Thymus (tissue), 11 donors: ENCODE measurements at regions not wholly inside any gene's neighbourhood (a gene's known extent, or its start where the extent isn't known, plus 50 kb on each side); places are given as distances from the start of the nearest gene placed in this dataset.

Experiments
- DNase-seq, 9 donors: peaks; one replicate each; pipeline ENCODE4 v3.0.0-alpha.2; 2013; ENCODE audit warnings: low spot score in 9 of 9, low read depth in 6 of 9, missing footprints in 1 of 9
- H3K27ac ChIP-seq, 2 donors: one replicate each; pipeline ENCODE4 v1.5.1; 2013; ENCODE audit warnings: control low read depth in 1 of 2, low read depth in 1 of 2, low read length in 1 of 2, mild to moderate bottlenecking in 1 of 2, moderate library complexity in 1 of 2
- H3K27me3 ChIP-seq, 2 donors: one replicate each; pipeline ENCODE4 v1.5.1; 2013; ENCODE audit warnings: low read length in 1 of 2; ENCODE audit not compliant: control insufficient read depth in 2 of 2, insufficient read depth in 1 of 2
- H3K36me3 ChIP-seq, 2 donors: one replicate each; pipeline ENCODE4 v1.5.1; 2013; ENCODE audit warnings: low read length in 1 of 2, mild to moderate bottlenecking in 1 of 2, moderate library complexity in 1 of 2; ENCODE audit not compliant: control insufficient read depth in 2 of 2, insufficient read depth in 2 of 2
- H3K4me1 ChIP-seq, 2 donors: one replicate each; pipeline ENCODE4 v1.5.1; 2013; ENCODE audit warnings: low read length in 2 of 2; ENCODE audit not compliant: control insufficient read depth in 2 of 2, insufficient read depth in 2 of 2
- H3K4me3 ChIP-seq, 2 donors: one replicate each; pipeline ENCODE4 v1.5.1; 2013; ENCODE audit warnings: low read length in 2 of 2, control low read depth in 1 of 2, mild to moderate bottlenecking in 1 of 2
- H3K9me3 ChIP-seq, 2 donors: one replicate each; pipeline ENCODE4 v1.5.1; 2013; ENCODE audit warnings: low read length in 1 of 2, mild to moderate bottlenecking in 1 of 2; ENCODE audit not compliant: control insufficient read depth in 2 of 2, insufficient read depth in 1 of 2
- WGBS: extraction: QIAGEN DNeasy Blood & Tissue Kit; methylation state at CpG from one replicate; pipeline ENCODE4 v1.1.7; 2013; 5-methylcytosine and 5-hydroxymethylcytosine counted together
- donor health status: healthy.

- DNase-seq, result no peak
- no peaks in the 10 kb centered on the region for H3K27me3 ChIP-seq
- H3K27ac ChIP-seq, result no peak overlapping the region
- no peak overlapping the region for H3K4me3 ChIP-seq
- peaks cover 0 to 9% of the 10 kb centered on the region in 2 donors for H3K9me3 ChIP-seq
- no peaks in the 10 kb centered on the region for H3K4me1 ChIP-seq
- WGBS, result 94% methylated on average over 1 of the region's 1 CpG
- H3K36me3 ChIP-seq, result no peaks in the 10 kb centered on the region
These were observed 271.2 kb downstream of the SLC16A7 start for GRCh38 chr12:59867055-59867454.

GRCh38 chr12:59867689-59868088 lies 271.9 kb downstream of the SLC16A7 start:
- peaks cover 0 to 9% of the 10 kb centered on the region in 2 donors for H3K9me3 ChIP-seq
- H3K4me1 ChIP-seq, result no peaks in the 10 kb centered on the region
- H3K27me3 ChIP-seq, result no peaks in the 10 kb centered on the region
- no peak overlapping the region for H3K4me3 ChIP-seq
- H3K27ac ChIP-seq, result no peak overlapping the region
- no peak for DNase-seq
- WGBS, result 87% methylated on average over 2 of the region's 2 CpGs
- no peaks in the 10 kb centered on the region for H3K36me3 ChIP-seq

- Histone ChIP-seq H3K27ac (no peak overlapping the region), H3K36me3 (no peaks in the 10 kb centered on the region)
- no peak for DNase-seq
These were observed 275.9 kb downstream of the SLC16A7 start for GRCh38 chr12:59871779-59872178.

GRCh38 chr12:59873136-59873535 lies 277.3 kb downstream of the SLC16A7 start:
- no peak overlapping the region for H3K27ac ChIP-seq
- H3K4me1 ChIP-seq, result no peaks in the 10 kb centered on the region
- WGBS, result 96% methylated on average over 1 of the region's 1 CpG
- no peak for DNase-seq
- no peak overlapping the region for H3K4me3 ChIP-seq
- no peaks in the 10 kb centered on the region for H3K27me3 ChIP-seq
- no peaks in the 10 kb centered on the region for H3K36me3 ChIP-seq
- H3K9me3 ChIP-seq, result peaks cover 0 to 9% of the 10 kb centered on the region in 2 donors

More at GRCh38 chr12:59871779-59872178, 275.9 kb downstream of the SLC16A7 start:
- no peaks in the 10 kb centered on the region for H3K4me1 ChIP-seq
- H3K27me3 ChIP-seq, result no peaks in the 10 kb centered on the region
- 92% methylated on average over 2 of the region's 2 CpGs for WGBS
- no peak overlapping the region for H3K4me3 ChIP-seq
- H3K9me3 ChIP-seq, result peaks cover 0 to 9% of the 10 kb centered on the region in 2 donors

GRCh38 chr12:59874781-59875180 lies 279.0 kb downstream of the SLC16A7 start:
- H3K27me3 ChIP-seq, result no peaks in the 10 kb centered on the region
- no peak overlapping the region for H3K27ac ChIP-seq
- no peak overlapping the region for H3K4me3 ChIP-seq
- DNase-seq, result no peak
- WGBS, result 86% methylated on average over 1 of the region's 1 CpG
- no peaks in the 10 kb centered on the region for H3K36me3 ChIP-seq
- H3K9me3 ChIP-seq, result peaks cover 0 to 9% of the 10 kb centered on the region in 2 donors
- H3K4me1 ChIP-seq, result no peaks in the 10 kb centered on the region

- no peak for DNase-seq
These were observed 290.4 kb downstream of the SLC16A7 start for GRCh38 chr12:59886131-59886733.

GRCh38 chr12:59887178-59887577 lies 291.3 kb downstream of the SLC16A7 start:
- Histone ChIP-seq H3K4me3 (no peak overlapping the region), H3K36me3 (no peaks in the 10 kb centered on the region), H3K27me3 (no peaks in the 10 kb centered on the region), H3K9me3 (no peaks in the 10 kb centered on the region), H3K27ac (no peak overlapping the region), H3K4me1 (no peaks in the 10 kb centered on the region)
- no peak for DNase-seq
- WGBS, result 91% methylated on average over 3 of the region's 3 CpGs

More at GRCh38 chr12:59886131-59886733, 290.4 kb downstream of the SLC16A7 start:
- Histone ChIP-seq H3K4me3 (no peak overlapping the region), H3K9me3 (no peaks in the 10 kb centered on the region), H3K4me1 (no peaks in the 10 kb centered on the region), H3K36me3 (no peaks in the 10 kb centered on the region), H3K27me3 (no peaks in the 10 kb centered on the region), H3K27ac (no peak overlapping the region)
- 84% methylated on average over 2 of the region's 2 CpGs for WGBS

- H3K27ac ChIP-seq, result no peak overlapping the region
- H3K36me3 ChIP-seq, result no peaks in the 10 kb centered on the region
- no peak for DNase-seq
- no peaks in the 10 kb centered on the region for H3K27me3 ChIP-seq
- H3K9me3 ChIP-seq, result no peaks in the 10 kb centered on the region
- WGBS, result 90% methylated on average over 3 of the region's 3 CpGs
- H3K4me3 ChIP-seq, result no peak overlapping the region
- H3K4me1 ChIP-seq, result no peaks in the 10 kb centered on the region
These were observed 295.2 kb downstream of the SLC16A7 start for GRCh38 chr12:59890896-59891579.

GRCh38 chr12:59895166-59895775 lies 299.4 kb downstream of the SLC16A7 start:
- H3K9me3 ChIP-seq, result no peaks in the 10 kb centered on the region
- H3K27ac ChIP-seq, result no peak overlapping the region
- H3K36me3 ChIP-seq, result no peaks in the 10 kb centered on the region
- 88% methylated on average over 1 of the region's 1 CpG for WGBS
- H3K4me3 ChIP-seq, result no peak overlapping the region
- no peaks in the 10 kb centered on the region for H3K27me3 ChIP-seq
- no peaks in the 10 kb centered on the region for H3K4me1 ChIP-seq
- no peak for DNase-seq
